Keratinocyte (primary cell): ENCODE measurements at regions not wholly inside any gene's neighbourhood (a gene's known extent, or its start where the extent isn't known, plus 50 kb on each side); places are given as distances from the start of the nearest gene placed in this dataset.

Source experiments
- DNase-seq: peaks from one replicate; pipeline ENCODE4 v3.0.0-alpha.2; 2011; ENCODE audit warnings: low read depth, missing footprints, low spot score
- FAIRE-seq: peaks from 2 replicates; lab custom pipeline; 2011; peaks lifted over from hg19 to GRCh38; lab: Jason Lieb, UNC
- H2AFZ ChIP-seq: 2 replicates; pipeline ENCODE4 v1.6.0; 2012; ENCODE audit warnings: low read length, control low read depth, inconsistent platforms; ENCODE audit not compliant: control insufficient read depth
- H3K27ac ChIP-seq: 2 replicates; pipeline ENCODE4 v1.5.1; 2011; ENCODE audit warnings: low read length; ENCODE audit not compliant: control insufficient read depth, insufficient read depth
- H3K27me3 ChIP-seq: 3 replicates; pipeline ENCODE4 v1.6.0; 2011; ENCODE audit warnings: low read length; ENCODE audit not compliant: control insufficient read depth, insufficient read depth; ENCODE audit errors: extremely low read depth
- H3K36me3 ChIP-seq, 2 experiments: 2 replicates in 1 of 2; 3 replicates in 1 of 2; pipeline ENCODE4 v1.5.1; 2011; ENCODE audit warnings: low read length in 2 of 2, mild to moderate bottlenecking in 1 of 2; ENCODE audit not compliant: control insufficient read depth in 2 of 2, insufficient read depth in 2 of 2; ENCODE audit errors: extremely low read depth in 1 of 2
- H3K4me1 ChIP-seq: 3 replicates; pipeline ENCODE4 v1.5.1; 2011; ENCODE audit warnings: low read length; ENCODE audit not compliant: control insufficient read depth, insufficient read depth; ENCODE audit errors: extremely low read depth
- H3K4me2 ChIP-seq: 3 replicates; pipeline ENCODE4 v1.6.0; 2011; ENCODE audit warnings: low read depth, low read length; ENCODE audit not compliant: control insufficient read depth, insufficient read depth; ENCODE audit errors: extremely low read depth
- H3K4me3 ChIP-seq, 3 experiments: fragments of 200-600 bp in 1 of 3; sonication (generic) in 1 of 3; 2 replicates in 2 of 3; 3 replicates in 1 of 3; pipeline ENCODE4 v1.5.1; 2011 to 2016; ENCODE audit warnings: low read length in 3 of 3, mild to moderate bottlenecking in 3 of 3, control low read depth in 2 of 3, inconsistent platforms in 1 of 3, low read depth in 1 of 3, mixed read lengths in 1 of 3, mixed run types in 1 of 3, moderate library complexity in 1 of 3; ENCODE audit not compliant: control insufficient read depth in 2 of 3, insufficient read depth in 2 of 3; ENCODE audit errors: extremely low read depth in 1 of 3
- H3K79me2 ChIP-seq: 2 replicates; pipeline ENCODE4 v1.6.0; 2012; ENCODE audit warnings: low read length; ENCODE audit not compliant: control insufficient read depth, insufficient read depth
- H3K9ac ChIP-seq: 3 replicates; pipeline ENCODE4 v1.6.0; 2011; ENCODE audit warnings: low read length; ENCODE audit not compliant: control insufficient read depth, insufficient read depth; ENCODE audit errors: extremely low read depth
- H3K9me1 ChIP-seq: 3 replicates; pipeline ENCODE4 v1.6.0; 2011; ENCODE audit warnings: low read length; ENCODE audit not compliant: control insufficient read depth, insufficient read depth; ENCODE audit errors: extremely low read depth
- H3K9me3 ChIP-seq: 2 replicates; pipeline ENCODE4 v1.5.1; 2012; ENCODE audit warnings: low read depth, low read length; ENCODE audit not compliant: control insufficient read depth
- H4K20me1 ChIP-seq: 3 replicates; pipeline ENCODE4 v1.6.0; 2011; ENCODE audit warnings: low read length; ENCODE audit not compliant: control insufficient read depth, insufficient read depth; ENCODE audit errors: extremely low read depth
- EZH2 ChIP-seq: IDR thresholded peaks from one replicate; pipeline ENCODE4 v1.6.1; 2012; ENCODE audit warnings: inconsistent platforms, mild to moderate bottlenecking, low read length, moderate library complexity
- dilution Hi-C: fragments of 300-500 bp; cut with MboI; formaldehyde crosslinking; loops from one replicate; pipeline ENCODE4 v1.7.0; 2020; ENCODE audit warnings: low sequenced_read_pairs; ENCODE audit not compliant: extremely low pct_ligation_motif_present
- TF ChIP-seq, protein P1 (sequence below), 3 experiments: IDR thresholded peaks in 1 of 3; conservative IDR thresholded peaks in 1 of 3; optimal IDR thresholded peaks in 1 of 3; 2 replicates in 2 of 3; 3 replicates in 1 of 3; pipeline versions ENCODE3 to v1.5.1; 2011; ENCODE audit warnings: low read length in 3 of 3, mild to moderate bottlenecking in 3 of 3, moderate library complexity in 2 of 3, control low read depth in 1 of 3, inconsistent platforms in 1 of 3; ENCODE audit not compliant: insufficient read depth in 2 of 3; ENCODE audit errors: extremely low read depth in 1 of 3

DNA sequence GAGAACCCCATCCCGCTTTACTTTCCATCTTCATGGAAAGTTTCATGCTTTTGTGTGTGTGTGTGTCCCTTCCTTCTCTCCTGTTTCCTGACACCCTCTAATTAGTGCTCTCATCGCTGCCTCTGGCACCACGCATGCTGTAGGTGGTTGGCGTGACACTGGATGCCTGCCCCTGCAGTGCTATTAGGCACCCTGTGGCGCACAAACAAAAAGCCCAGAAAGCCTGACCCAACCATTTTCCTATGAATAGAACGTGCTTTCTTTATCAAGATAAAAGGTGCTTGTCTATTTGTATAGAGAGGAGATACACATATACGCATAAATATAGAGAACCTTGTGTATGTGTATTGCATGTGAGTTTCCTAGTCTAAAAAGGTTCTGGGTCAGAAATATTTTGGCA is 120.8 kb upstream of the CDCA7L start:
- no peak overlapping the region for H3K4me2 ChIP-seq
- no peaks in the 10 kb centered on the region for H3K9me1 ChIP-seq
- H3K27ac ChIP-seq = no peak overlapping the region
- no peaks in the 10 kb centered on the region for H3K79me2 ChIP-seq
- no peak overlapping the region for H3K9ac ChIP-seq
- no peak for FAIRE-seq
- no peaks in the 10 kb centered on the region for H3K4me1 ChIP-seq
- H3K36me3 ChIP-seq = no peaks in the 10 kb centered on the region
- H3K27me3 ChIP-seq = peaks cover 6% of the 10 kb centered on the region
- H3K9me3 ChIP-seq = no peaks in the 10 kb centered on the region
- no peak overlapping the region for H3K4me3 ChIP-seq
- TF ChIP-seq, protein P1, sequence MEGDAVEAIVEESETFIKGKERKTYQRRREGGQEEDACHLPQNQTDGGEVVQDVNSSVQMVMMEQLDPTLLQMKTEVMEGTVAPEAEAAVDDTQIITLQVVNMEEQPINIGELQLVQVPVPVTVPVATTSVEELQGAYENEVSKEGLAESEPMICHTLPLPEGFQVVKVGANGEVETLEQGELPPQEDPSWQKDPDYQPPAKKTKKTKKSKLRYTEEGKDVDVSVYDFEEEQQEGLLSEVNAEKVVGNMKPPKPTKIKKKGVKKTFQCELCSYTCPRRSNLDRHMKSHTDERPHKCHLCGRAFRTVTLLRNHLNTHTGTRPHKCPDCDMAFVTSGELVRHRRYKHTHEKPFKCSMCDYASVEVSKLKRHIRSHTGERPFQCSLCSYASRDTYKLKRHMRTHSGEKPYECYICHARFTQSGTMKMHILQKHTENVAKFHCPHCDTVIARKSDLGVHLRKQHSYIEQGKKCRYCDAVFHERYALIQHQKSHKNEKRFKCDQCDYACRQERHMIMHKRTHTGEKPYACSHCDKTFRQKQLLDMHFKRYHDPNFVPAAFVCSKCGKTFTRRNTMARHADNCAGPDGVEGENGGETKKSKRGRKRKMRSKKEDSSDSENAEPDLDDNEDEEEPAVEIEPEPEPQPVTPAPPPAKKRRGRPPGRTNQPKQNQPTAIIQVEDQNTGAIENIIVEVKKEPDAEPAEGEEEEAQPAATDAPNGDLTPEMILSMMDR (optimal IDR thresholded peaks at IDR 0.05 in 1 of 3, IDR thresholded peaks at IDR 0.05 in 1 of 3, conservative IDR thresholded peaks at IDR 0.05 in 1 of 3; ENCODE audit: extremely low read depth in 1 of 3, insufficient read depth in 2 of 3, low read length in 3 of 3) = no peak
- no peak for TF ChIP-seq EZH2
- dilution Hi-C loops = no loop called here
- H4K20me1 ChIP-seq = no peaks in the 10 kb centered on the region
- DNase-seq = no peak
- no peak overlapping the region for H2AFZ ChIP-seq

DNA sequence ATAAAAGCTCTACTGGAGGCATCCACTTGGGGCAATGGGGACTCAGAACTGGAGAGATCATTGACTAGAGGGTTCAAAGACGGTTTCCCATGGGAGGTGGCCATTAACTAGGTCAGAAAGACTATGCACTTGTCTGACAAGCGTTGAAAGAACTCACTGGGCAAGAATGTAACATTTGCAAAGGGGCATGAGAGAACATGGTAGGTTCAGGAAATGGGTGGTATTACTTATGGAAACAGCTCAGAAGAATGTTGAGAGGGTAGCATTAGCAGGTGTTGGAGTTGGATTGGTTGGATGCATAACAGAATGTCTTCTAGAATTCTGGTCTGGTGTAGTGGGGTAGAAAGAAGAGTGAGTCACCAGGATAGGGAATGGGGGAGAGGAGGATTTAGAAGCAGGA is 119.1 kb upstream of the CDCA7L start:
- dilution Hi-C loops = no loop called here
- H3K4me3 ChIP-seq = no peak overlapping the region
- no peak overlapping the region for H3K4me2 ChIP-seq
- H3K27me3 ChIP-seq = peaks cover 3% of the 10 kb centered on the region
- H3K79me2 ChIP-seq = no peaks in the 10 kb centered on the region
- no peaks in the 10 kb centered on the region for H3K36me3 ChIP-seq
- H3K27ac ChIP-seq = no peak overlapping the region
- DNase-seq (no peak), FAIRE-seq (no peak)
- TF ChIP-seq EZH2 = no peak
- TF ChIP-seq, protein P1 (optimal IDR thresholded peaks at IDR 0.05 in 1 of 3, IDR thresholded peaks at IDR 0.05 in 1 of 3, conservative IDR thresholded peaks at IDR 0.05 in 1 of 3; ENCODE audit: extremely low read depth in 1 of 3, insufficient read depth in 2 of 3, low read length in 3 of 3) = no peak
- H4K20me1 ChIP-seq = no peaks in the 10 kb centered on the region
- no peaks in the 10 kb centered on the region for H3K9me1 ChIP-seq
- H3K9me3 ChIP-seq = no peaks in the 10 kb centered on the region
- H2AFZ ChIP-seq = no peak overlapping the region
- no peak overlapping the region for H3K9ac ChIP-seq
- H3K4me1 ChIP-seq = no peaks in the 10 kb centered on the region
